GM21723 (cell line): ENCODE measurements at regions not wholly inside any gene's neighbourhood (a gene's known extent, or its start where the extent isn't known, plus 50 kb on each side); places are given as distances from the start of the nearest gene placed in this dataset.

Experiments used
- ATAC-seq: cut with Tn5 transposase; IDR thresholded peaks from one replicate; pipeline ENCODE4 v1.9.1; 2021; ENCODE audit warnings: mild to moderate bottlenecking, moderate library complexity; ENCODE audit not compliant: unreplicated experiment

DNA sequence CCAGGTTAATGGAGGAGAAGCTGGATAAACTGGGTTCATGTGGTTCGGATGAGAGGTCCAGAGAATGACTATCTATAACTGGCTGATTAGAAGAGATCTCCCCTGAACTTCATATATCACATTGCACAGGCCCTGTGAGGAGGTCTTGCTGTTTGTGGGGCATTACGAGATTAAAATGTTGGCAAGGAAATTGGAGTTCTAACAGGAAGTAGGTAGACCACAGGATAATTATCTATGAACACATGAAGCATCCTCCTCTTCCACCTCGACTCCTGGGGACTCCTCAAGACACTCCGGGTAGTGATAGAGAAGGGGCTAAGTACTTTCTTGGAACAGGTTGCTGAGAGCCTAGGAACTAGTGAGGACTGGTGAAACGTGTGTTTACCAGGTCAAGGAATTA lies 418.8 kb downstream of the KCNH5 start:
- ATAC-seq = no peak

DNA sequence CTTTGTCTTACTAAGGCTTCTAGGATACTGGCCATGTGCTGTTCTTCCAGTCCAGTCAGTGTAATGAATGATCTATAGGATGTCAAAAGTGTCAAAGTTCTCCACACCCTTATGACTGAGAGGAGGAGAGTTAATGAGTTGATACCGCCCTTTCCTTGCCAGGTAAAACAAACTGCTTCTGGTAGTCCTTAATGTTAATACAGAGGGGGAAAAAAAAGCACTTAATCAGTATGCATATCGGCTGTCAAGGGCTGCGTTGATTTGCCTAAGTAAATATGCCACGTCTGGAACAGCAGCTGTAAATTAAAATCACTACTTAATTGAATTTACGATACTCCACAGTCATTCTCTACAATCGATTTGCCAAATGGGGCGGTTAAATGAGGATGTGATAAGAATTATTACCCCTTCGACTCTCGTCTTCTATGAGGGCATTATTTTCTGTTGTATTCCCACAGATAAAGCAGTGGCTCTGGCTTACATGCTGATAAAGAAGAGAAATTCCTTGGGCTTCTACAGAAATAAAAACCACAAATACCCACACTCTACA lies 416.0 kb downstream of the KCNH5 start:
- no peak for ATAC-seq

DNA sequence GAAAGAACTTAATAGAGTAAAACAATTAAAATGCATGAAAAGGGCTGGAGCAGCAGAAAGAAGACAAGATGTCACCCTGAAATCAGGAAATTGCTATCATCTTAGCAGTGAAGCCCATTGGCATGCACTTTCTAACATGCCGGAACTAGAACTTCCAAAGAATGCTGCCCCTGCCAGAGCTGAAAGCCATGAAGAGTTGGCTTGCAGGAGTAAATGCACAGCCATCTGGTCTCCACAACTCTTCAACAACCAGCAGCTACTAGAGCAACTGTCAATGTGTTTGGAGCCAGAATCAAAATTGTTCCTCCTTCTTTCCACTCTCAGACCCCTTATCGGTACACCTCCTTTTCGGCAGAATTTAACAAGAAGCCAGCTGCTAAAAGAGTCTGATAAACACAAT lies 414.1 kb downstream of the KCNH5 start:
- ATAC-seq = no peak

DNA sequence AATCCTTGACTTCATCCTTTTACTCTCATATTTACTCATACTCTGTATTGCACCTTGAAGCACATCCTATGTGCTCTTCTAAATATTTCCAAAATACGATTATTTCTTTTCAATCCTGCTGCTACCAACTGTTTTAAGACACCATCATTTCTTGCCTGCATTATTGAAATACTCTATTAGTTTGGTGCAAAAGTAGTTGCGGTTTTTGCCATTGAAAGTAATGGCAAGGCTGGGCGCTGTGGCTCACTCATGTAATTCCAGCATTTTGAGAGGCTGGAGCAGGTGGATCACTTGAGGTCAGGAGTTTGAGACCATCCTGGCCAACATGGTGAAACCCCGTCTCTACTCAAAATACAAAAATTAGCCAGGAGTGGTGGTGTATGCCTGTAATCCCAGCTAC lies 412.5 kb downstream of the KCNH5 start:
- ATAC-seq = no peak

DNA sequence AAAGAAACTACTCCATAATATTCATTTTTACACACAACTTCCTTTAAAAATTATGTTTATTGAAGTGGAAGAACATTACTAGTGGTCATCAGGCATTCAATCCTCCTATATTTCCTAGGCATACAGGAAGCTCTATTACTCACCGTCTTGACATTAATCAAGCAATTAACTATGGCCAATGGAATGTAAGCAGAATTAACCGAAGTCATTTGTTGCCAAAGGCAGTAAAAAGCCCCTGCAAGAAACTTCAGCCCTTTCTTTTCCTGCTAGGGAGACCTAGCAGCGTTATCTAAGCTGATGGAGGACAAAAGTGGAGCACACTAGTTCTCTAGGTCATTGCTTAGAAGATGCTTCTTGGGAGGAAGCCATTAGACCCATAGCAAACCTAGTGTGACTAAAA lies 399.6 kb downstream of the KCNH5 start:
- ATAC-seq = no peak
